H9 (cell line): ENCODE measurements at regions not wholly inside any gene's neighbourhood (a gene's known extent, or its start where the extent isn't known, plus 50 kb on each side); places are given as distances from the start of the nearest gene placed in this dataset.
"Not testable (repeated sequence)": the region's sequence is repeated elsewhere in the genome, so short reads cannot be mapped to it uniquely, and the experiment has no call there.

ENCODE experiments used
- DNase-seq: peaks from one replicate; pipeline ENCODE4 v3.0.0-alpha.2; 2017
- H2AFZ ChIP-seq: one replicate; pipeline ENCODE4 v1.6.1; 2013; ENCODE audit warnings: mild to moderate bottlenecking, low read length, control low read depth, moderate library complexity
- H2AK5ac ChIP-seq: 2 replicates; pipeline ENCODE4 v1.6.1; 2013; ENCODE audit warnings: low read length, control low read depth, mixed read lengths; ENCODE audit not compliant: insufficient read length
- H2BK120ac ChIP-seq: one replicate; pipeline ENCODE4 v1.6.1; 2013; ENCODE audit warnings: low read depth, mild to moderate bottlenecking, low read length, control low read depth, inconsistent platforms; ENCODE audit not compliant: poor library complexity, severe bottlenecking
- H2BK12ac ChIP-seq: 2 replicates; pipeline ENCODE4 v1.6.1; 2013; ENCODE audit warnings: low read length, control low read depth, mixed read lengths, low read depth; ENCODE audit not compliant: insufficient read length
- H2BK15ac ChIP-seq: 2 replicates; pipeline ENCODE4 v1.6.1; 2013; ENCODE audit warnings: low read depth, low read length, control low read depth
- H2BK20ac ChIP-seq: one replicate; pipeline ENCODE4 v1.6.1; 2013; ENCODE audit warnings: low read depth, mild to moderate bottlenecking, low read length, control low read depth, inconsistent platforms; ENCODE audit not compliant: poor library complexity, severe bottlenecking
- H2BK5ac ChIP-seq: 2 replicates; pipeline ENCODE4 v1.6.1; 2013; ENCODE audit warnings: low read length, control low read depth, mixed read lengths; ENCODE audit not compliant: insufficient read length
- H3K14ac ChIP-seq: 2 replicates; pipeline ENCODE4 v1.6.1; 2013; ENCODE audit warnings: low read length, control low read depth; ENCODE audit not compliant: insufficient read depth
- H3K18ac ChIP-seq: 2 replicates; pipeline ENCODE4 v1.6.1; 2013; ENCODE audit warnings: low read depth, mild to moderate bottlenecking, mixed read lengths, low read length, control low read depth; ENCODE audit not compliant: insufficient read length
- H3K23ac ChIP-seq: 2 replicates; pipeline ENCODE4 v1.6.1; 2013; ENCODE audit warnings: low read length, control low read depth, mixed read lengths, low read depth; ENCODE audit not compliant: insufficient read length
- H3K23me2 ChIP-seq: 2 replicates; pipeline ENCODE4 v1.6.1; 2013; ENCODE audit warnings: low read depth, mild to moderate bottlenecking, mixed read lengths, low read length, control low read depth; ENCODE audit not compliant: insufficient read length, poor library complexity, severe bottlenecking
- H3K27ac ChIP-seq: 2 replicates; pipeline ENCODE4 v1.5.1; 2013; ENCODE audit warnings: low read length, control low read depth, mixed read lengths, low read depth; ENCODE audit not compliant: insufficient read length
- H3K27me3 ChIP-seq: 2 replicates; pipeline ENCODE4 v1.6.1; 2013; ENCODE audit warnings: low read length, control low read depth, inconsistent platforms; ENCODE audit not compliant: insufficient read depth
- H3K4ac ChIP-seq: 2 replicates; pipeline ENCODE4 v1.6.1; 2013; ENCODE audit warnings: low read depth, mild to moderate bottlenecking, control low read depth, inconsistent platforms, low read length, moderate library complexity
- H3K4me1 ChIP-seq: 2 replicates; pipeline ENCODE4 v1.6.1; 2013; ENCODE audit warnings: low read length, control low read depth, inconsistent platforms; ENCODE audit not compliant: insufficient read depth
- H3K4me2 ChIP-seq: 2 replicates; pipeline ENCODE4 v1.6.1; 2013; ENCODE audit warnings: low read length, control low read depth, mixed read lengths; ENCODE audit not compliant: insufficient read length, insufficient read depth
- H3K56ac ChIP-seq: 2 replicates; pipeline ENCODE4 v1.6.1; 2013; ENCODE audit warnings: low read depth, mild to moderate bottlenecking, mixed read lengths, low read length, control low read depth; ENCODE audit not compliant: insufficient read length
- H3K79me1 ChIP-seq: 2 replicates; pipeline ENCODE4 v1.6.1; 2013; ENCODE audit warnings: low read depth, mild to moderate bottlenecking, moderate library complexity, low read length, control low read depth, inconsistent platforms; ENCODE audit not compliant: insufficient read depth, poor library complexity, severe bottlenecking
- H3K79me2 ChIP-seq: 2 replicates; pipeline ENCODE4 v1.6.1; 2013; ENCODE audit warnings: low read length, control low read depth, inconsistent platforms; ENCODE audit not compliant: insufficient read depth
- H3K9ac ChIP-seq: 2 replicates; pipeline ENCODE4 v1.6.1; 2013; ENCODE audit warnings: low read length, control low read depth, mixed read lengths; ENCODE audit not compliant: insufficient read length; ENCODE audit errors: extremely low read depth
- H3K9me3 ChIP-seq: one replicate; pipeline ENCODE4 v1.6.1; 2013; ENCODE audit warnings: low read depth, low read length, inconsistent platforms; ENCODE audit not compliant: control insufficient read depth
- H3T11ph ChIP-seq: one replicate; pipeline ENCODE4 v1.6.1; 2013; ENCODE audit warnings: mild to moderate bottlenecking, low read length, control low read depth, inconsistent platforms
- H4K20me1 ChIP-seq: one replicate; pipeline ENCODE4 v1.6.1; 2013; ENCODE audit not compliant: control insufficient read depth, insufficient read length, insufficient read depth
- H4K5ac ChIP-seq: 2 replicates; pipeline ENCODE4 v1.6.1; 2013; ENCODE audit warnings: low read depth, mild to moderate bottlenecking, mixed read lengths, low read length, control low read depth; ENCODE audit not compliant: insufficient read length
- H4K8ac ChIP-seq: replicated peaks from 2 replicates; pipeline ENCODE4 v1.6.1; 2013; ENCODE audit warnings: low read length, control low read depth, mixed read lengths, low read depth; ENCODE audit not compliant: insufficient read length
- H4K91ac ChIP-seq: 2 replicates; pipeline ENCODE4 v1.6.1; 2013; ENCODE audit warnings: low read depth, mild to moderate bottlenecking, moderate library complexity, mixed read lengths, low read length, control low read depth; ENCODE audit not compliant: insufficient read length
- H3K27ac Mint-ChIP-seq, 3 experiments: 2 replicates in 2 of 3; 3 replicates in 1 of 3; pipeline ENCODE4 v1.8.0; 2020 to 2021; ENCODE audit warnings: mixed read lengths in 3 of 3, mild to moderate bottlenecking in 1 of 3, moderate library complexity in 1 of 3
- H3K27me3 Mint-ChIP-seq: 2 replicates; pipeline ENCODE4 v1.8.0; 2021; ENCODE audit warnings: low read depth, mild to moderate bottlenecking, moderate library complexity, mixed read lengths
- H3K36me3 Mint-ChIP-seq, 3 experiments: 2 replicates in 2 of 3; 3 replicates in 1 of 3; pipeline ENCODE4 v1.8.0; 2020 to 2021; ENCODE audit warnings: low read depth in 3 of 3, mixed read lengths in 3 of 3; ENCODE audit not compliant: insufficient read depth in 1 of 3
- H3K4me1 Mint-ChIP-seq, 2 experiments: 2 replicates each; pipeline ENCODE4 v1.8.0; 2020; ENCODE audit warnings: mixed read lengths in 2 of 2
- H3K4me3 Mint-ChIP-seq, 2 experiments: 2 replicates in 1 of 2; 3 replicates in 1 of 2; pipeline ENCODE4 v1.8.0; 2020 to 2021; ENCODE audit warnings: mild to moderate bottlenecking in 2 of 2, mixed read lengths in 2 of 2, moderate library complexity in 1 of 2
- H3K9me3 Mint-ChIP-seq, 2 experiments: 2 replicates in 1 of 2; 3 replicates in 1 of 2; pipeline ENCODE4 v1.8.0; 2020; ENCODE audit warnings: mild to moderate bottlenecking in 2 of 2, mixed read lengths in 2 of 2, moderate library complexity in 1 of 2
- CTCF ChIP-seq: fragments of 200-600 bp; sonication (generic); conservative IDR thresholded peaks from 3 replicates; pipeline ENCODE4 v1.8.0; 2021; ENCODE audit warnings: antibody characterized with exemption, mild to moderate bottlenecking
- WGBS: extraction: QIAGEN DNeasy Blood & Tissue Kit; methylation state at CpG from one replicate; pipeline ENCODE4 v1.1.7; 2013; ENCODE audit warnings: missing lambda C conversion rate, low lambda C conversion rate, mixed read lengths; ENCODE audit not compliant: insufficient read length; ENCODE audit errors: extremely low coverage; 5-methylcytosine and 5-hydroxymethylcytosine counted together

- no peak overlapping the region for H3K4me3 Mint-ChIP-seq
- H4K20me1 ChIP-seq = no peaks in the 10 kb centered on the region
- no peak overlapping the region for H3K14ac ChIP-seq
- no peaks in the 10 kb centered on the region; the same call in 1 of the 2 replicates for H3K4me1 ChIP-seq
- no peak for TF ChIP-seq CTCF
- DNase-seq = no peak
- no peak overlapping the region for H2AFZ ChIP-seq
- no peaks in the 10 kb centered on the region for H3K27me3 ChIP-seq
- H3T11ph ChIP-seq = no peak overlapping the region
- H3K18ac ChIP-seq = no peak overlapping the region
- no peak overlapping the region for H3K56ac ChIP-seq
- H3K27ac Mint-ChIP-seq = peak overlapping the region in 1 of 3 experiments; percentile 48; a peak in 2 of 7 replicates
- no peak overlapping the region for H3K4me2 ChIP-seq
- peaks cover 17 to 24% of the 10 kb centered on the region in 2 experiments for H3K4me1 Mint-ChIP-seq
- no peak overlapping the region for H2AK5ac ChIP-seq
- no peaks in the 10 kb centered on the region for H3K79me1 ChIP-seq
- H4K91ac ChIP-seq = no peak overlapping the region
- H4K8ac ChIP-seq = no peak overlapping the region
- H2BK5ac ChIP-seq = no peak overlapping the region
- H3K9me3 Mint-ChIP-seq = peaks cover 0 to 3% of the 10 kb centered on the region in 2 experiments; a peak in 2 of 5 replicates
- H3K4ac ChIP-seq = no peak overlapping the region
- no peaks in the 10 kb centered on the region for H3K9me3 ChIP-seq
- no peak overlapping the region for H2BK120ac ChIP-seq
- no peaks in the 10 kb centered on the region for H3K23me2 ChIP-seq
- H3K23ac ChIP-seq = no peak overlapping the region
- no peak overlapping the region for H3K27ac ChIP-seq
- peaks cover 2% of the 10 kb centered on the region; the same call in 1 of the 2 replicates for H3K27me3 Mint-ChIP-seq
- no peak overlapping the region for H3K9ac ChIP-seq
- H2BK12ac ChIP-seq = no peak overlapping the region
- no peak overlapping the region for H4K5ac ChIP-seq
- H3K36me3 Mint-ChIP-seq = no peaks in the 10 kb centered on the region; a peak in 1 of 7 replicates
- H3K79me2 ChIP-seq = no peaks in the 10 kb centered on the region
- no peak overlapping the region for H2BK15ac ChIP-seq
- WGBS = no CpG with 5 or more reads among the region's 3 CpGs
- H2BK20ac ChIP-seq = no peak overlapping the region
Observed at GRCh38 chr1:103441342-103441741, 84.2 kb upstream of the RNPC3 start.

DNA sequence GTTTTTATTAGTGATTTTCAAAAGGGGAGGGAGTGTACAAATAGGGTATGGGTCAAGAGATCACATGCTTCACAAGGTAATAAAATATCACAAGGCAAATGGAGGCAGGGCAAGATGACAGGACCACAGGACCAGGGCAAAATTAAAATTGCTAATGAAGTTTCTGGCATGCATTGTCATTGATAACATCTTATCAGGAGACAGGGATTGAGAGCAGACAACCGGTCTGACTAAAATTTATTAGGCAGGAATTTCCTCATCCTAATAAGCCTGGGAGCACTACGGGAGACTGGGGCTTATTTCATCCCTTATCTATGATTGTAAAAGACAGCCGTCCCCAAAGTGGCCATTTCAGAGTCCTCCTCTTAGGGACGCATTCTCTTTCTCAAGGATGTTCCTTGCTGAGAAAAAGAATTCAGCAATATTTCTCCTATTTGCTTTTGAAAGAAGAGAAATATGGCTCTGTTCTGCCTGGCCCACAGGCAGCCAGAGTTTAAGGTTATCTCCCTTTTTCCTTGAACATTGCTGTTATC is 88.9 kb upstream of the RNPC3 start:
- peaks cover 16 to 18% of the 10 kb centered on the region in 2 experiments for H3K4me1 Mint-ChIP-seq
- H4K20me1 ChIP-seq, H4K8ac ChIP-seq, H3K23ac ChIP-seq, H3K23me2 ChIP-seq, H3K9ac ChIP-seq, H3K79me1 ChIP-seq, H2BK120ac ChIP-seq, DNase-seq, H4K5ac ChIP-seq, H3K18ac ChIP-seq, H3K27me3 Mint-ChIP-seq, H3K4ac ChIP-seq, H3K56ac ChIP-seq, H2AFZ ChIP-seq, H3K27me3 ChIP-seq, H3T11ph ChIP-seq, H3K14ac ChIP-seq, H4K91ac ChIP-seq, H3K36me3 Mint-ChIP-seq, H2BK12ac ChIP-seq, H2BK5ac ChIP-seq, H3K4me3 Mint-ChIP-seq, H3K4me2 ChIP-seq, H2BK20ac ChIP-seq, H2AK5ac ChIP-seq, H3K79me2 ChIP-seq, H3K9me3 Mint-ChIP-seq, H3K9me3 ChIP-seq, H2BK15ac ChIP-seq, H3K4me1 ChIP-seq, H3K27ac ChIP-seq: not testable (repeated sequence)
- peak overlapping the region in 1 of 3 experiments; percentile 40; a peak in 3 of 7 replicates for H3K27ac Mint-ChIP-seq
- no CpG with 5 or more reads among the region's 4 CpGs for WGBS
